ENCODE measurements at regions not wholly inside any gene's neighbourhood (a gene's known extent, or its start where the extent isn't known, plus 50 kb on each side); places are given as distances from the start of the nearest gene placed in this dataset.

DNA sequence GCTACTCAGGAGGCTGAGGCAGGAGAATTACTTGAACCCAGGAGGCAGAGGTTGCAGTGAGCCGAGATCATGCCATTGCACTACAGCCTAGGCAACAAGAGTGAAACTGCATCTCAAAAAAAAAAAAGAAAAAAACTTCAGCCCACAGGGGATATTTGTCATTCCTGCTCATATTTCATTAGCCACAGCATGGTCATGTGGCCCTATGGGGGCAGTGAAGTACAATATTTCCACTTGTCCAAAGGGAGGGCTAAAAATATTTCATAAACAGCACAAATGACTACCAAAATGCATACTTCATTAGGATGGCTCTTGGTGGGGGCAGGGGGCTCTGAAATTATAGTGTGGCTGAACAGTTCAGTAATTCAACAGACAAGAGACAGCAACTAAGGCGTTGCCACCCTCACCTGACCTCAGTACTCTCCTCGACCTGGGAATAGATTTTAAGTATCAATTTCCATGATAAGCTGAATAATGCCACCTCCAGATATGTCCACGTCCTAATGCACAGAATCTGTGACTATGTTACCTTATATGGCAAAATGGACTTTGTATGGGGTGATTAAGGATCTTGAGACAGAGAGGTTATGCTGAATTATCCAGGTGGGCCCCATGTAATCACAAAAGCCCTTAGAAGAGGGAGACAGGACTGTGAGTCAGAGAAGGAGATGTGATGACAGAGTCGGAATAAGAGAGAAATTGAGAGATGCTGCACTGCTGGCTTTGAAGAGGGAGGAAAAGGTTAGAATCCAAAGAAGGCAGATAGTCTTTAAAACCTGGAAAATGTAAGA, 158.2 kb upstream of the CRIM1 start:
- DNase-seq = no peak
- TF ChIP-seq SIN3A (IDR thresholded peaks at IDR 0.05; ENCODE audit: borderline replicate concordance, low read depth, low read length) = no peak
- TF ChIP-seq RAD21 (IDR thresholded peaks at IDR 0.05; ENCODE audit: low read length) = no peak
- TF ChIP-seq, protein P1, sequence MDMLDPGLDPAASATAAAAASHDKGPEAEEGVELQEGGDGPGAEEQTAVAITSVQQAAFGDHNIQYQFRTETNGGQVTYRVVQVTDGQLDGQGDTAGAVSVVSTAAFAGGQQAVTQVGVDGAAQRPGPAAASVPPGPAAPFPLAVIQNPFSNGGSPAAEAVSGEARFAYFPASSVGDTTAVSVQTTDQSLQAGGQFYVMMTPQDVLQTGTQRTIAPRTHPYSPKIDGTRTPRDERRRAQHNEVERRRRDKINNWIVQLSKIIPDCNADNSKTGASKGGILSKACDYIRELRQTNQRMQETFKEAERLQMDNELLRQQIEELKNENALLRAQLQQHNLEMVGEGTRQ (IDR thresholded peaks at IDR 0.05; ENCODE audit: borderline replicate concordance, low read depth, low read length) = no peak
- no peak for TF ChIP-seq SMC3 (IDR thresholded peaks at IDR 0.05; ENCODE audit: low read depth, low read length)
- TF ChIP-seq JUND (IDR thresholded peaks at IDR 0.05) = no peak
- no peak for TF ChIP-seq MXI1 (IDR thresholded peaks at IDR 0.05; ENCODE audit: low read depth, low read length)
- TF ChIP-seq TCF12 (IDR thresholded peaks at IDR 0.05) = no peak
- no peak for TF ChIP-seq RXRA (IDR thresholded peaks at IDR 0.05; ENCODE audit: borderline replicate concordance, low read depth)
- TF ChIP-seq RCOR1 (IDR thresholded peaks at IDR 0.05; ENCODE audit: low read length) = no peak
- TF ChIP-seq NRF1 (IDR thresholded peaks at IDR 0.05; ENCODE audit: low read depth, low read length) = no peak
- TF ChIP-seq, protein P2, sequence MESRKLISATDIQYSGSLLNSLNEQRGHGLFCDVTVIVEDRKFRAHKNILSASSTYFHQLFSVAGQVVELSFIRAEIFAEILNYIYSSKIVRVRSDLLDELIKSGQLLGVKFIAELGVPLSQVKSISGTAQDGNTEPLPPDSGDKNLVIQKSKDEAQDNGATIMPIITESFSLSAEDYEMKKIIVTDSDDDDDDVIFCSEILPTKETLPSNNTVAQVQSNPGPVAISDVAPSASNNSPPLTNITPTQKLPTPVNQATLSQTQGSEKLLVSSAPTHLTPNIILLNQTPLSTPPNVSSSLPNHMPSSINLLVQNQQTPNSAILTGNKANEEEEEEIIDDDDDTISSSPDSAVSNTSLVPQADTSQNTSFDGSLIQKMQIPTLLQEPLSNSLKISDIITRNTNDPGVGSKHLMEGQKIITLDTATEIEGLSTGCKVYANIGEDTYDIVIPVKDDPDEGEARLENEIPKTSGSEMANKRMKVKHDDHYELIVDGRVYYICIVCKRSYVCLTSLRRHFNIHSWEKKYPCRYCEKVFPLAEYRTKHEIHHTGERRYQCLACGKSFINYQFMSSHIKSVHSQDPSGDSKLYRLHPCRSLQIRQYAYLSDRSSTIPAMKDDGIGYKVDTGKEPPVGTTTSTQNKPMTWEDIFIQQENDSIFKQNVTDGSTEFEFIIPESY (IDR thresholded peaks at IDR 0.05; ENCODE audit: borderline replicate concordance, low read depth) = no peak
- TF ChIP-seq TAF1 (IDR thresholded peaks at IDR 0.05; ENCODE audit: borderline replicate concordance, low read depth, low read length) = no peak
- TF ChIP-seq POLR2AphosphoS5 (IDR thresholded peaks at IDR 0.05; ENCODE audit: low read depth, low read length) = no peak
- no peak for TF ChIP-seq CHD2 (IDR thresholded peaks at IDR 0.05; ENCODE audit: low read length, partially characterized antibody)
- no peak for TF ChIP-seq FOXJ3 (CRISPR knock-in tag; IDR thresholded peaks at IDR 0.05)
- no peak for TF ChIP-seq YY1 (IDR thresholded peaks at IDR 0.05; ENCODE audit: low read depth)
- TF ChIP-seq MEF2A (IDR thresholded peaks at IDR 0.05; ENCODE audit: borderline replicate concordance, low read depth) = no peak
- no peak for TF ChIP-seq PBX3 (IDR thresholded peaks at IDR 0.05)
- TF ChIP-seq FOXM1 (IDR thresholded peaks at IDR 0.05; ENCODE audit: low read depth) = no peak
- TF ChIP-seq, protein P3, sequence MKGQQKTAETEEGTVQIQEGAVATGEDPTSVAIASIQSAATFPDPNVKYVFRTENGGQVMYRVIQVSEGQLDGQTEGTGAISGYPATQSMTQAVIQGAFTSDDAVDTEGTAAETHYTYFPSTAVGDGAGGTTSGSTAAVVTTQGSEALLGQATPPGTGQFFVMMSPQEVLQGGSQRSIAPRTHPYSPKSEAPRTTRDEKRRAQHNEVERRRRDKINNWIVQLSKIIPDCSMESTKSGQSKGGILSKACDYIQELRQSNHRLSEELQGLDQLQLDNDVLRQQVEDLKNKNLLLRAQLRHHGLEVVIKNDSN (IDR thresholded peaks at IDR 0.05; ENCODE audit: borderline replicate concordance, low read depth) = no peak
- no peaks in the 10 kb centered on the region for H4K20me1 ChIP-seq (ENCODE audit: insufficient read depth)
- H3K79me2 ChIP-seq (ENCODE audit: insufficient read depth) = no peaks in the 10 kb centered on the region
- no peak overlapping the region for H2AFZ ChIP-seq (ENCODE audit: low read depth)
- H3K9me2 ChIP-seq = no peaks in the 10 kb centered on the region
- H3F3A ChIP-seq (replicated peaks; ENCODE audit: insufficient read depth) = no peaks in the 10 kb centered on the region
- no peaks in the 10 kb centered on the region for H3K4me1 ChIP-seq (ENCODE audit: control insufficient read depth in 1 of 2, insufficient read depth in 2 of 2, low read depth in 1 of 2, low read length in 1 of 2)
- no peak overlapping the region for H3K9ac ChIP-seq
- ChIA-PET CTCF (no interaction called here), POLR2A (no interaction called here)
- no peaks in the 10 kb centered on the region for H3K36me3 ChIP-seq (replicated peaks in 1 of 2; ENCODE audit: control insufficient read depth in 1 of 2, insufficient read depth in 2 of 2, low read length in 1 of 2)
- WGBS (ENCODE audit: low lambda C conversion rate) = 4% methylated on average over 5 of the region's 5 CpGs
- H3K27ac ChIP-seq (ENCODE audit: low read depth in 2 of 2, low read length in 1 of 2) = no peak overlapping the region
- H3K27me3 ChIP-seq (ENCODE audit: insufficient read depth) = peaks cover 21% of the 10 kb centered on the region; the same call in 1 of the 2 replicates
- no peak overlapping the region for H3K4me2 ChIP-seq
- no peaks in the 10 kb centered on the region for H3K9me3 ChIP-seq
- no peak overlapping the region for H3K4me3 ChIP-seq (ENCODE audit: low read depth in 2 of 2, low read length in 1 of 2)

All from SK-N-SH (cell line).